Transverse colon (tissue), 4 donors: ENCODE measurements at regions not wholly inside any gene's neighbourhood (a gene's known extent, or its start where the extent isn't known, plus 50 kb on each side); places are given as distances from the start of the nearest gene placed in this dataset.

Experiments used
- DNase-seq: peaks from one replicate; pipeline ENCODE4 v3.0.0-alpha.2; 2019
- H3K27ac ChIP-seq, 4 donors: fragments of 200-600 bp; sonication (generic); 2 replicates each; pipeline ENCODE4 v1.5.1; 2016 to 2018; ENCODE audit warnings: inconsistent platforms in 4 of 4
- H3K27me3 ChIP-seq: fragments of 200-600 bp; sonication (generic); 2 replicates; pipeline ENCODE4 v1.5.1; 2017; ENCODE audit warnings: inconsistent platforms
- H3K36me3 ChIP-seq, 4 donors: fragments of 200-600 bp; sonication (generic); 2 replicates each; pipeline ENCODE4 v1.5.1; 2017 to 2019; ENCODE audit warnings: inconsistent platforms in 4 of 4
- H3K4me1 ChIP-seq, 4 donors: fragments of 200-600 bp; sonication (generic); 2 replicates each; pipeline ENCODE4 v1.5.1; 2017 to 2020; ENCODE audit warnings: inconsistent platforms in 4 of 4
- H3K4me3 ChIP-seq, 4 donors: fragments of 200-600 bp; sonication (generic); 1 replicate in 1 of 4; 2 replicates in 3 of 4; pipeline versions ENCODE4 v1.5.1 to v1.6.1; 2017 to 2019; ENCODE audit warnings: inconsistent platforms in 4 of 4
- H3K9me3 ChIP-seq, 2 donors: fragments of 200-600 bp; sonication (generic); 2 replicates each; pipeline ENCODE4 v1.5.1; 2017 to 2019; ENCODE audit warnings: inconsistent platforms in 2 of 2
- EP300 ChIP-seq: sonication (generic); formaldehyde crosslinking; IDR thresholded peaks from one replicate; pipeline ENCODE4 v1.6.1; 2017; ENCODE audit warnings: antibody characterized with exemption, low read depth
- POLR2A ChIP-seq: fragments of 450-650 bp; IDR thresholded peaks from one replicate; pipeline ENCODE4 v1.6.1; 2016; ENCODE audit warnings: antibody characterized with exemption, mild to moderate bottlenecking, moderate library complexity
- POLR2AphosphoS5 ChIP-seq, 3 donors: sonication (generic); formaldehyde crosslinking; IDR thresholded peaks; one replicate each; pipeline ENCODE4 v1.6.1; 2016; ENCODE audit warnings: antibody characterized with exemption in 3 of 3
- WGBS, 2 donors: methylation state at CpG; one replicate each; pipeline ENCODE4 v1.1.5; 2018; ENCODE audit warnings: low coverage in 1 of 2; 5-methylcytosine and 5-hydroxymethylcytosine counted together
- in situ Hi-C, 4 donors: fragments of 200-750 bp; cut with MboI; loops; one replicate each; pipeline versions ENCODE4 v1.15.0 to v1.15.1; 2017; ENCODE audit warnings: low sequenced_read_pairs in 3 of 4, low pct_ligation_motif_present in 1 of 4, low pct_unique_long_range_greater_than_20kb in 1 of 4
- intact Hi-C: fragments of 100-400 bp; cut with DNase I; formaldehyde crosslinking; loops from one replicate; pipeline ENCODE4 v1.15.1; 2023; ENCODE audit warnings: low total_unique reads
- TF ChIP-seq, protein P1 (sequence below), 5 experiments: fragments of 200-600 bp in 3 of 5; fragments of 450-650 bp in 2 of 5; sonication (generic) in 3 of 5; IDR thresholded peaks; 1 replicate in 2 of 5; 2 replicates in 3 of 5; pipeline ENCODE4 v1.5.1; 2016 to 2017; ENCODE audit warnings: antibody characterized with exemption in 5 of 5, inconsistent platforms in 3 of 5, mild to moderate bottlenecking in 2 of 5, moderate library complexity in 1 of 5

GRCh38 chr6:30799210-30799609 lies 54.9 kb upstream of the IER3 start:
- Histone ChIP-seq H3K36me3 (no peaks in the 10 kb centered on the region), H3K27ac (no peak overlapping the region), H3K27me3 (no peaks in the 10 kb centered on the region), H3K4me3 (no peak overlapping the region), H3K4me1 (peaks cover 0 to 6% (median 0%) of the 10 kb centered on the region in 4 donors), H3K9me3 (no peaks in the 10 kb centered on the region)
- no peak for DNase-seq
- intact Hi-C loops, result no loop called here
- 62 to 68% methylated on average over 3 of the region's 3 CpGs for WGBS, 2 donors
- in situ Hi-C loops, result no loop called here
- no peak for TF ChIP-seq POLR2AphosphoS5 (IDR thresholded peaks at IDR 0.05)
- no peak for TF ChIP-seq POLR2A
- TF ChIP-seq EP300, result no peak
- TF ChIP-seq, protein P1, sequence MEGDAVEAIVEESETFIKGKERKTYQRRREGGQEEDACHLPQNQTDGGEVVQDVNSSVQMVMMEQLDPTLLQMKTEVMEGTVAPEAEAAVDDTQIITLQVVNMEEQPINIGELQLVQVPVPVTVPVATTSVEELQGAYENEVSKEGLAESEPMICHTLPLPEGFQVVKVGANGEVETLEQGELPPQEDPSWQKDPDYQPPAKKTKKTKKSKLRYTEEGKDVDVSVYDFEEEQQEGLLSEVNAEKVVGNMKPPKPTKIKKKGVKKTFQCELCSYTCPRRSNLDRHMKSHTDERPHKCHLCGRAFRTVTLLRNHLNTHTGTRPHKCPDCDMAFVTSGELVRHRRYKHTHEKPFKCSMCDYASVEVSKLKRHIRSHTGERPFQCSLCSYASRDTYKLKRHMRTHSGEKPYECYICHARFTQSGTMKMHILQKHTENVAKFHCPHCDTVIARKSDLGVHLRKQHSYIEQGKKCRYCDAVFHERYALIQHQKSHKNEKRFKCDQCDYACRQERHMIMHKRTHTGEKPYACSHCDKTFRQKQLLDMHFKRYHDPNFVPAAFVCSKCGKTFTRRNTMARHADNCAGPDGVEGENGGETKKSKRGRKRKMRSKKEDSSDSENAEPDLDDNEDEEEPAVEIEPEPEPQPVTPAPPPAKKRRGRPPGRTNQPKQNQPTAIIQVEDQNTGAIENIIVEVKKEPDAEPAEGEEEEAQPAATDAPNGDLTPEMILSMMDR (IDR thresholded peaks at IDR 0.05), result no peak

DNA sequence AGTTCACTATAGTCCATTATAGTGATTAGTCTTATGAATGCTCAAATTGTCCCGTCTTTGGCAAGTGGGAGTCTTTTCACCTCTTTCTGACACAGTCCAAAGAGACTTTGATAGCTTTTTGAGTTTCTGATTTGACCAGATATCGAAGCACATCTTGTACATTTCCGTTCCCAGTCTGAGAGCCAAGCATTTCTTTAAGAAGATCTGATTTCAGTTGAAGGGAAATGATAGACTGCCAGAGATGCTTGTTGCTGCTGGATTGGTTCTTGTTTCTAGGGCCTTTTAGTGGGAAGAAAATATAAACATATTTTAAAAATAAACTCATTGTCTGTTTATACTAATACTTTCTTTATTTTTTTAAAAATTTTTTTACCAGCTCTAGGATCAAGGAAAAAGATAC lies 54.1 kb upstream of the IER3 start:
- Histone ChIP-seq H3K36me3 (no peaks in the 10 kb centered on the region), H3K27ac (no peak overlapping the region), H3K4me1 (peaks cover 0 to 11% (median 0%) of the 10 kb centered on the region in 4 donors), H3K9me3 (no peaks in the 10 kb centered on the region), H3K27me3 (no peaks in the 10 kb centered on the region), H3K4me3 (no peak overlapping the region)
- intact Hi-C loops (no loop called here), in situ Hi-C loops (no loop called here)
- 66 to 75% methylated on average over 3 of the region's 3 CpGs for WGBS, 2 donors
- no peak for TF ChIP-seq EP300
- no peak for TF ChIP-seq POLR2A
- TF ChIP-seq POLR2AphosphoS5 (IDR thresholded peaks at IDR 0.05), result no peak
- TF ChIP-seq, protein P1 (IDR thresholded peaks at IDR 0.05), result no peak
- DNase-seq, result no peak

- H3K4me1 ChIP-seq, result peaks cover 0 to 14% (median 0%) of the 10 kb centered on the region in 4 donors
- WGBS, 2 donors, result 88 to 96% methylated on average over 2 to 3 of the region's 3 CpGs
- H3K4me3 ChIP-seq, result no peak overlapping the region
- no peaks in the 10 kb centered on the region for H3K36me3 ChIP-seq
- no peak overlapping the region for H3K27ac ChIP-seq
- in situ Hi-C loops, result no loop called here
- no peak for DNase-seq
- H3K27me3 ChIP-seq, result no peaks in the 10 kb centered on the region
- TF ChIP-seq, protein P1 (IDR thresholded peaks at IDR 0.05), result no peak
- TF ChIP-seq EP300 (no peak), POLR2A (no peak), POLR2AphosphoS5 (IDR thresholded peaks at IDR 0.05) (no peak)
- intact Hi-C loops, result no loop called here
- no peaks in the 10 kb centered on the region for H3K9me3 ChIP-seq
Observed at GRCh38 chr6:30795549-30796293, 51.4 kb upstream of the IER3 start.
